8988T (cell line): ENCODE measurements at regions not wholly inside any gene's neighbourhood (a gene's known extent, or its start where the extent isn't known, plus 50 kb on each side); places are given as distances from the start of the nearest gene placed in this dataset.

Source experiments
- DNase-seq: peaks from one replicate; pipeline ENCODE4 v3.0.0; 2011

DNA sequence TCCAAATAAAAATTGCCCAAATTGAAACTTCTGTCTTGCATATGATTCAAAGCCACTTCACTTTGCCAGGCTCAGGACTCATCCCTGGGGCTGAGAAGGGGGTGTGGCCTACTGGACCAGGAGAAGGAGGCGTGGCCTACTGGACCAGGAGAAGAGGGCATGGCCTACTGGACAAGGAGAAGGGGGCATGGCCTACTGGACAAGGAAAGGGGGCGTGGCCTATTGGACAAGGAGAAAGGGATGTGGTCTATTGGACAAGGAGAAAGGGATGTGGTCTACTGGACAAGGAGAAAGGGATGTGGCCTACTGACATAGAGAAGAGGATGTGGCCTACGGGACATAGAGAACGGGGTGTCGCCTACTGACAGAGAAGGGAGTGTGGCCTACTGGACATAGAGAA, 405.3 kb downstream of the RRAGC start:
- no peak for DNase-seq

DNA sequence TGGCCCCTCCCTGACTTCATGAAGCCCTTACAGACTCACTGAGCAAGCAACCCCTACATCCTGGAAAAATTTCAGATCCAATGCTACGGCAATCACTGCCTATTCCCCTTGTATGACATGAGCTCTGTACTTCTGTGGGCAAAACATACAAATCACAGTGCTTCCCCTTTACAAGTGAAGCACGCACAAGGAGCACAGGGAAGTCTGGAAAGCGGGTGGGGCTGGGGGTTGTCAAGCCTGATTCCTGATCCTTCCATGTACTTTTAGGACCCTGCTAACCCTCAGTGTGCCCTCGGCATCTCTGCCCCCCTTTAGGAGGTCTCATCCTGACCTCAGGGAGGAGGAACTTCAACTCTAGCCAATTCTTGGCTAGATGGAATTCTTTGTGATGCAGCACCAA, 405.7 kb upstream of the POU3F1 start:
- no peak for DNase-seq

DNA sequence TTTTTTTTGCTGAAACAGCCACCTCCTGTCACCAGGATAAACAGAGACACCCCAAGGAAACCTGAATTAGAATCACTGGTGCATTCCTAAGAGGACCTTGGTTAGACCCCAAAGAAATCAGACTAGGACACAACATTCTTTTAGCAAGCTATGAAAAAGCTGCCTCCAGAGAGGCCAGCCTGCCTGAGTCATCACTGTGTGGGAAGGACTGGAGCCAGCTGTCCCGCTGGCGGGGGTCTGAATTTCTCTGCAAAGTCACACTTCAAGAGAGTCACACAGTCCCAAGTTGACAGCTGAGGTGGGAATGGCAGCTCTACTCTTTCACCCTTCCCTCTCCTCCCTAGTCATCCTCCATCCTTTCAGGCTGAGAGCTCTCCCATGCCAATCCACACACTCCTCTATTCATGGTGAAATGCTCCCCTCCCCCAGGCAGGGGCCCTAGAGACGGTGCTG, 405.0 kb upstream of the POU3F1 start:
- DNase-seq: no peak

DNA sequence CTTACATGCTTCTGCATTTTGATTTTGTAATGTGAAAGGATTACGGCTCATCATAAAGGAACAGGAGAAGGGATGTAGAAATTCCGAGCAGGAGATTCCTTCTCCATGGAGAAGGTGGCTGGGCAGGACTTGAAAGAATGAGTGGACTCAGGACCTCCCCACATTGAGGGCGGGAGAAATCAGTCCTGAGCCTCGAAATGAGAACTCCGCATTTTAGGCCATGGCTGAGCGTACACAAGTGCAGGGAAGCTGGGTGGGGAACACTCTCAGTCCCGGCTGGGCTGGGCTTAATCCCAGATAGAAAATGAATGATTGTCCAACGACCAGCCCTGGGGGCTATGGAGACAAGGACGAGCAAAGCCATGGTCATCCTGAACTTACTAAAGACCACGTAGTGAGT, 402.3 kb upstream of the POU3F1 start:
- DNase-seq: no peak

DNA sequence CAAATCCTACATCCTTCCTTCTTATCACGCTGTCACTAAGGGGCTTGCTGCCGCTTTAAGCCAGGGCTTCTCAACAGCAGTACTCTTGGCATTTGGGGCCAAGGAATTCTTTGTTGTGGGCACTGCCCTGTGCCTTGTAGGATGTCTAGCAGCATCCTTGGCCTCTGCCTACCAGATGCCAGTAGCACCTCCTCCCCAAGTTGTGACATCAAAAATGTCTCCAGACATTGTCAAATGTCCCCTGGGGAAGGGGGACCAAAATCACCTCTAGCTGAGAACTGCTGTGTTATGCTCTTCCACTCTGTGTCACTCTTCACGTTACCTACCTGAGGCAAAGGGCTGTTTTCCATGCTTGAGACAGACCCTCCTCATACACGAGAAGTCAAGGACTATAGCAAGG, 400.3 kb upstream of the POU3F1 start:
- DNase-seq: no peak

DNA sequence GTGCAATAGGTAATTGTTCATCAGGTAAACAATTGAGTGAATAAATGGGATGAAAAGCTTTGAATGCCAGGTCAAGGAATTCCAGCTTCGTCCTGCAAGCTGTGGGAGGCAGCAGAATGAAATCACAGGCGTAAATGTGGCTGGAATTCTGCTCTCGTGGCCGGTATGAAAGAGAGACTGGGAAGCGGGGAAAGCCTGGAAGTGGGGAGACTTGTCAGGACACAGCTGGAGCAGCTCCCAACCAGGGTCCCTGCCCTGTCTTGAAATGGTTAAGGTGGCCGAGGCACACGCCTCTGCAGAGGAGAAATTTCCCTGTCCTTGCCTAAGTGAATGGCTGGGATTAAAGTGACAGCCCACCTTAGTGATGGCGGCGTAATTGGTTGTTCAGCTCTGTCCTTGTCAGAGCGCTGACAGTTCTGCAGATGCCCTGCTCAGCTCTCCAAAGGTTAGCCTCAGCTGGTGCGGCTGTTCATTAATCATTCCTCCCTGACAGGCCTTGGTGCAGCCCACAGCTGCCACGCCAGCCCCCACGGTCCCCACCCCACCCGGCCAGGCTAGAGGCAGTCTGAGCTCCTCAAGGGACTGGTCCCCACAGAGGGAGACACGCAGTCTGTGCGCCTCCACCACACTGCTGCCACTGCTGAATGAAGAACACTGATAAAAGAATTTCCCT, 398.3 kb upstream of the POU3F1 start:
- no peak for DNase-seq

DNA sequence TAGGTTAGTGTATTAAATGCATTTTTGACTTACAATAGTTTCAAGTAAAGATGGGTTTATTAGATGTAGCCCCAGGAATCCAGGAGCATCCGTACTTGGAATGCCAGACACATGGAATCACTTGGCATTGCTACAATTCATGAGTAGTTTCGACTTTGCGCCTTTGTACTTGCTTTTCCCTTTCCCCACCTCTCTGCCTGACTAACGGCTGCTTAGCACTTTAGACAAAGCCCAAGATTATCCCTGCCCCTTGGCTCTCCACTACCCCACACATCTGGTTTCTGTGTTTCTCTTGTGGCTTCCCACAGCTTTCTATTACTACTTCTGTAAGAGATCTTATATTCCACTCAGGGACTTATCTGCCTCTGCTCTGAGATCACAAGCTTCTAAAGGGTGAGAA, 397.7 kb upstream of the POU3F1 start:
- DNase-seq: no peak

DNA sequence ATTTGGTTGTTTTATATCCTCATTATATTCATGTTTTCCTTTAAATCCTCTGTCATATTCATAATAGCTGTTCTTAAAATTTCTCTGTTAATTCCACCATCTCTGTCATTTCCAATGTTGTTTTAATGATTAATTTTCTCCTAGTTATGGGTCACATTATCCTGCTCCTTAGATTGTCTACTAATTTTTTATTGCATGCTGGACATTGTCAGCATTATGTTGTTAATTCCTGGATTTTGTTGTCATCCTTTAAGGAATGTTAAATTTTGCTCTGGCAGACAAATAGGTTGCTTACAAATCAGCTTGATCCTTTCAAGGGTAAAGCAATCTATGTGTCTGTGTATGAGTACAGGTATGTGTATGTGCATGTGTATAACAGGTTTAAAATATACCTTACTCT, 393.8 kb upstream of the POU3F1 start:
- DNase-seq: no peak

DNA sequence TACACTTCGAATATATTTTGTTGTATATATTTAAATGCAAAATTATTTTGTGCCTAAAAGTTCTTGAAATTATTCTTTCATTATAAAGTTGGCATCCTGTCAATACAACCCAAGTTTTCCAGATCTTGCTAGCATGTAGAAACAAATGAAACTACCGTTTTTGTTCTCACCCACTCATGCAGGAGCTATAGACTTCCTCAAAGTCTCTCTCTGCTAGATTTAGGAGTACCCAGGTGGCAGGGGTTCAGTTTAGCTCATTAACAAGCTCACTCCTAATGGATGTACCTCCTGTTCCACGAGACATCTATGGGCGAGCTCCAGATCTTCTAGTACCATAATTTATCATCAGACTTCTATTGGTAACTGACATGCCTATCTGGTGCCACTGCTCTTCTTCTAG, 390.2 kb upstream of the POU3F1 start:
- DNase-seq: no peak

DNA sequence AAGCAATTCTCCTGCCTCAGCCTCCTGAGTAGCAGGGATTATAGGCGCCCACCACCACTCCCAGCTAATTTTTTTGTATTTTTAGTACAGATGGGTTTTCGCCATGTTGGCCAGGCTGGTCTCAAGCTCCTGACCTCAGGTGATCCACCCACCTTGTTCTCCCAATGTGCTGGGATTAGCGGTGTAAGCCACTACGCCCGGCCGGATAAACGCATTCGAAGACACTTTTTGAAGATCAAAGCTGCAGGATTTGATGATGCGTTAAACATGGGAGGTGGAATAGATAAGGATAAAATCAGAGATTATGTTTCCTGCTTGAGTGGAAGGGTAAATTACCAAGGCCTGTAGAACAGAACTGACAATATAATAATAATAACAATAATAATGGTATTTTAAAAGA, 389.4 kb upstream of the POU3F1 start:
- DNase-seq: no peak

DNA sequence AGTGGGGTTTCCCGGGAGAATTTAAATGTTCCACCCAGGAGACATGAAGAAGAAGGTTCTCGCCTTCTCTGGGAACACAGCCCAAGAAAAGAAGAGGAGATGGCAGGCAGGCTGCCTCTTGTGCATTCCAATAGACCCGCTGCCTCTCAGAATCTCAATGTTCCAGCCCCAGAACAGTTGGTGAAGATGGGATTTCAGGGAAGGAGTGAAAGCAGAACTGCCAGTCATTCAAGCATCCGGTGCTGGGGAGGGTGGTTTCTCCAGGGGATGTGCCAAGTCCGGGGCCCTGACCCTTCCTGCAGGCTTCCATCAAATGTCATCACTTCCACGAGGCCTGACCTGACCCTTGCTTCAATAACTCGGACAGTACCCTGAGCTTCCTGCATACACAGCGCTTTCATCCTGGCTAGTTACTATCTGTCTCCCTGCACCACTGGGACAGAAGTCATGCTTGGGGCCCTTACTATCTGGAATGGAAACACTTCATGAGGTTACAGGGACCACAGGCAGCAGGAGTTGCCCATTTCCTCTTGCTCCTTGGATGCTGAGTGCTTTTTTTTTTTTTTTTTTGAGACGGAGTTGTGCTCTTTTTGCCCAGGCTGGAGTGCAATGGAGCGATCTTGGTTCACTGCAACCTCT, 386.6 kb upstream of the POU3F1 start:
- no peak for DNase-seq

DNA sequence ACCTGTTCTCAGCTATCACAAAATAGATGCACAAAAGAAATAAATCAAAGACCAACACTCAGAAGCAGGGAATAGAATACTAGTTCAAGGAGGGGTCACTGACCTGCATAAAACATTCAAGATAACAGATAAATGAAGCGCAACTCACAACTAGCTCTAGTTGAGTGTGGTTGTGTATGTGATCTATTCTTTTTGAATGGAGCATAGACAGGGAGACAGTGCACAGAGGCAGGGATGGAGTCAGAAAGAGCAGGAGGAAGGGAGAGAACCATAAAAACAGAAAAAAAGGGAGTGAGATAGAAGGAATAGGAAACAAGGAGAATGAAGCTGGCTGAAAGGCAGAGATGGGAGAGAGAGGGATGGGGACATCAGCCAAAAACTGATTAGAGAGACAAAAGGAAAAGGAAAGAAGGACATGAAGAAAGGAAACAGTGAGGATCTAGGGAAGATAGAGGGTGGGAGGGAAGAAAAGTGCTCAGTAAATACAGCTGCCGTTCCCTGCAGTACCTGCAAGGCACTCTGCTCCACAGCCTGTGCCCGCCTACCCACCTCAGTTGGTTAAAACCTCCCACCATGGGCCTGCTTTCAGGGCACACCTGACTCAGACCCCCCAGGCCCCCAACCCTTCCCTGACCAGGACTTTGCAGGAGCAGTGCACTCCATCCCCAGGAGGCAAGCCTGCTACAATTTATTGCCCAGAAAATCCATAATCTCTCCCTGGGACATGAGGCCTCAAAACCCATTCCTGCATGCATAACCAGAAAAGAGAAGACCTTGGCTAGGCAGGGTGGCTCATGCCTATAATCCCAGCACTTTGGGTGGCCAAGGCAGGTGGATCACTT, 385.2 kb upstream of the POU3F1 start:
- DNase-seq: no peak

DNA sequence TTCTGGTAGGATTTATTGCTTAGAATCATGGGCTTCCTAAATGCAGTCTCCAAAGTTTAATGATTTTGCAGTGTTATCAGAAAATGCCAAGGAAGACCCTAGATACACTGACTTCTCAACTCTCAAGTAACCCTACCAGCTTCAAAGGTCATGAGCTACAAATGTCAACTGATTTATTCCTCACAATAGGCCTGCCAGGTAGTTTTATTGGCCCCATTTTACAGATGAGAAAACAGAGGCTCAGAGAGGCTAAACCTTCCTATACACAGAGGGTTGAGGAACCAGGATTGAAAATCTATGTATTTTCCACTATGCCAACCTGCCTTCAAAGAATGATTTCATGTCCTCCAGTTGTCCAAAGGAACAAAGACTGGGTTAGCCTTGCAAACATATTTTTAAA, 384.4 kb upstream of the POU3F1 start:
- DNase-seq: no peak

DNA sequence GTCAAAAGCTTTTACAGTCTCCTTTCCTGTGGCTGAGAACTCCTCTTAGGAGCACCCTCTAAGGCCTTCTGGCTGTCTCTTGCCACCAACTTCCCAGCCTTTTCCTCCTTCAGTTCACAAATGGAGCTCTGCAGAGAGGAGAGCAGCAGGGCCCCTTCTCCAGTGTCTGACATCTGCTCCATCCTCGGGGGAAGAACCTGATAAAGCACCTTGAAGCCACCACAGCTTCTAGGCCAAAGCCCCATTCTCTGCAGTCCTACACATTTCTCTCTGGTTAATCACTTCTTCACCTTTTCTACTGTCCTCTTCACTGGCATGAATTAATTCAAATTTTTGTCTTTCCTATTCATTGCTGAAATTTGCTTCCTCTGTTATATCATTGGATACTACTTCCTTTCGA, 378.1 kb upstream of the POU3F1 start:
- DNase-seq: no peak

DNA sequence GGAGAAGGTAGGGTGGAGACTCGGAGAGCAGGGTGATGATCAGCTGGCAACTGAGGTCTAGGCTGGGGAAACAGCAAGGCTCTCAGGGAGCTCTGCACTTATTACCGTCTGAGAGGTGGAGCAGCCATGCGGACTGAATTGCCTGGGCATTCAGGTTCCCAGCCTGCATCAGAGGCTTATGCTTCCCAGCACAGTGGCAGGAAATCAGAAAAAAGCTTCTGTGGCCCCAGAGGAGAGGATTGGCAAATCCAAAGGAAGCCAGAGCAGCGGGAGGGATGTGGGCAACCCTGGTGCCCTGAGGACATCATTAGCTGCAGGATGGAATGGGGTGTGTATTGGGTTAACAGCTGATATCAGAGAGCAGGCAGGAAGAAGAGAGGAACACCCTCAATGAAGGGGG, 374.1 kb upstream of the POU3F1 start:
- no peak for DNase-seq

DNA sequence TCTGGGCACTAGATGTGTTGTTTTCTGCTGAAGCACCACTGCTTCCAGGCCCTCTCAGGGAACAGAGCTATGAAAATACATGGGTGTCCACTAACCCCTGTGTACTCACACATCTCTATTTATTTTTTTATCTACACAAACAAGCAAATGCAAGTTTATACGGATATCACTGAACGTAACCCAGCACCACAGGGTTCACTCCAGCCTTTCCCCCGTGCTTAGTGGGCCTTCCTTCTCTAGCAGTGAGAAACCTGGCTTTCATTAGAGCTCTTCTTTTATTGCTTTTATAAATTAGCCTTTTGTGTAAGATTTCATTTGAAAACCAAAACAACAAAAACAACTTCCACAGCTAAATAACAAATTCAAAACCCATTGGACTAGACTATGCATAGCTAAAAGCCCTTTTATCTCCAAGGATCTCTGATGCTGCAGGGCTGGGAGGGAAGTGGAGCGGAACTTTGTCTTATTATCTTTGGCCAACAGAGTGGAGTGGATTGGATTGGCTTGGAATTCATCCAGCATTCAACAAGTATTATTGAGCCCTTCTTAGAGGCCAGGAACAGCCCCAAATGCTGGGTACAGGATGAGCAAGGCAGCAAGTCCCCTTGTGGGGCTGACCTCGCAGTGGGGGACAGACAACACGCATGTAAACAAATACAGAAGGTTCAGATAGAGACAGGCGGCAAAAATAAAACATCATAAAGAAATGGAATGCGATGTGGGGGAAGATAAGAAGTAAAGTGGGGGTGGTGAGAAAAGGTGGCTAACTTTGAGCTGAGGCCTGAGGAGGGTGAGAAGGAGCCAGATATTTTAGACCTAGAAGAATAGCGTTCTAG, 371.8 kb upstream of the POU3F1 start:
- no peak for DNase-seq

DNA sequence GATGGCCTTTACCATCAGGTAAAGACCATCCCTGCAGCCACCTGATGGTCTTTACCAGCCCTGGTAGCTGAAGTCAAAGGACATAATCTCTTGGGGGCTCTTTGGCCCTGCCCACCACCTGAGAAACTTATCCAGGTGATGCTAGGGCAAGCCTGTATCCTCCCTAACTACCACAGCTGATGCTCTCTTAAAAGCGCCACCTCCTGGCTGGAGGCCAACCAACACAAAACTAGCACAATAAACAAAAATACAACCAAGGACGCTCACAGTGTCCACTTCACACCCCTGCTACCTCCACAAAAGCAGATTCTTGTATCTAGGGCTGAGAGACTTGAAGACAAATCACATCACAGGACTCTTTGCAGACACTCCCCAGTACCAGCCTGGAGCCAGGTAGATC, 357.1 kb upstream of the POU3F1 start:
- no peak for DNase-seq

DNA sequence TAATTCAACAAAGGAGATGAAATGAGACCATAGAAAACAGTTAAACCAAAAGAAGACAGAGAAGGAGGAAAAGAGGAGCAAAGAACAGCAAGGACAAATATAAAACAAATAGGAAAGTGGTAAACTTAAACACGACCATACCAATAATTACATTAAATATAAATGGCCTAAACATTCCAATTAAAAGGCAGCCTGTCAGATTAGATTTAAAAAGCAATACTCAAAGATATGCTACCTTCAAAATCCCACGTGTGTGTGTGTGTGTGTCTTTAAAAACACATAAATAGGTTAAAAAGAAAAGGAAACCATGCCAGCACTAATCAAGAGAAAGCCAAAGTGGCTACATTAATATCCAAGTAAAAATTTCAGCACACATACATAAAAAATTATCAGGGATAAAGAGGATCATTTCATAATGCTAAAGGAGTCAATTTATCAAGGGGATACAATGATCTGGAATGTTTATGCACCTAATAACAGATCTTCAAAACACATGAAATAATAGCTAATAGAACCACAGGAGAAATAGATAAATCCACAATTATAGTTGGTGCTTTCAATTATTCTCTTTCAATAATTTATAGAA, 355.7 kb upstream of the POU3F1 start:
- DNase-seq: no peak

DNA sequence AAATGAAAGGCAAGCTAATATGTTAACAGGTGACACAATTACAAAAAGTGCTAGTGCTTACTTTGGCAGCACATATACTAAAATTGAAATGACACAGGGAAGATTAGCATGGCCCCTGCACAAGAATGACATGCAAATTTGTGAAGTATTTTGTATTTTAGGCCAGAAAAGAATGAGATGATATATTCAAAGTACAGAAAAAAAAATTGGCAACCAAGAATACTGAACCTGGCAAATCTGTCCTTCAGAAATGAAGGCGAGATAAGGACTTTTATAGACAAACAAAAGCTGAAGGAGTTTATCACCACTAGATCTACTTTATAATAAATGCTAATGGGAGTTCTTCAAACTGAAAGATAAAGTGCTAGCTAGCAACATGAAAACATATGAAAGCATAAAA, 350.0 kb upstream of the POU3F1 start:
- DNase-seq: no peak

DNA sequence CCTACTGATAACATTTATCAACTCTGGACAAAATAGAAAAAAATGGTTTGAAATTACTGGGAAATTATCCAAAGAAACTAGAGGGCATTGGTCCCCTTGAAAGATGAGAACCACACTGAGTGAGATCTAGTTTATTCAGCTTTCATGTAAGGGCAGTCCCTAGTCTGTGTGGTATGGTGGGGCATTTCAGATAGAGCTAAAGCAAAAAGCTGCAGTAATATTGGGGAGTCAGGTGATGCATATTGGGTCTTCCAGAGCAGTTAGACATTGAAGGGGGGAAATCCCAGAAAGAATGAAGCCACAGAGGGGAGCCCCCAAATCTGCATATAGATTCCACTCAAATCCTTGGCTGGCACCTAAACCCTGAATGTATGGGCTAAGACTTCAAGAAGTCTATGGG, 347.7 kb upstream of the POU3F1 start:
- no peak for DNase-seq

DNA sequence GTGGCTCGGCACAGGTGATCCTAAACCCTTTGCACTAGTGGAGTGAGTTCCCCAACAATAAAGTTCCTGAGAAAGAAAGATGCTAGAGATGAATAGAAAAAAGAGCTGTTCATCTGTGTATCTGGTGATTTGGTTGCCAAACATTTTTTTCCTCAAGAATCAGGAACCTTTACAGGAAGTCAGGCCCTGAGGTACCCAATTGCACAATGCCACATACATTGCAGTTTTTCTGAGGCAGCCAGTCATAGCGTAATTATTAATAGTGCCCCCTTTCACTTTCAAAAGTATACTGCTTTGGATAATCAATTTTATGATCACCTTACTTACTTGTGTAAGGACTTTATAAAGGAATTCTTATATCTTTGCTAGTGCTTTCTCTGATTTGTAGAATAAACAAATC, 346.3 kb upstream of the POU3F1 start:
- DNase-seq: no peak

DNA sequence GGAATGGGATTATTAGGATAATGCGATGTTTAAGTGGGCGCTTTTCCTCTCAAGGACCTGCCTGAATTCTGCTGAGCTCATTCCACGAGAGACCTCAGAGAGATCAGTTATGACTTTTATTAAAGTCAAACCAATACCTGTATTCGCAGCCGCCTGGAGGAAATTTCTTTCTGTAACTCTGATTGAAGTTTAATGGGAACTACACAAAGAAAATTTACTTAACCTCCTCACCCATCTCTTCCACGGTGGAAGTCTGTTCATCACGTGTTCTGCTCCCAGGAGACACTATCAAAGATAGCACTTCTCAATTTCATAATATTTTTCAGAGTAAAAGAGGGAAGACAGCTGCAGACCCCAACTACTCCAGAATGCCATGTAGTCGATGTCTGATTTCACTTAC, 334.7 kb upstream of the POU3F1 start:
- no peak for DNase-seq

DNA sequence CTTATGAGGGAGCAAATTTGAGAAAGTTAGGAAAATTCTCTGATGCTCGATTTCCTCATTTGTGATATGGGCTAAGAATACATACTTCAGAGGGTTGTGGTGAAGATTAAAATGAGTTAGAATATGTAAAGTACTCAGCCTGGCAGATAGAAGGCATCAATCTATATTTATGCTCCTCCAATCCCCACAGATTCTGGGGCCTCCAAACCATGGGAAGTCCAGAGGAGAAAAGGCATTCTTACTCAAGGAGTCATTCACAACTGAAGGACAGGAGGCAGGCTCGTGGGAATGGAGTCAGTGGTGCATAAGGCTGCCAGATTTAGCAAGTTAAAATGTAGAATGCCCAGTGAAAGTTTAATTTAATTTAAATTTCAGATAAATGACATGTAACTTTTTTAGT, 330.0 kb upstream of the POU3F1 start:
- no peak for DNase-seq
